Adipocyte (in vitro differentiated cells): ENCODE measurements at regions not wholly inside any gene's neighbourhood (a gene's known extent, or its start where the extent isn't known, plus 50 kb on each side); places are given as distances from the start of the nearest gene placed in this dataset.
A peak's percentile ranks its signal among the peaks of the same experiment; 100 is the strongest.

Experiments used
- DNase-seq: peaks from one replicate; pipeline ENCODE4 v3.0.0-alpha.2; 2015; ENCODE audit warnings: low read depth
- H3K27me3 ChIP-seq: replicated peaks from 2 replicates; pipeline ENCODE4 v1.7.0; 2013; ENCODE audit warnings: mild to moderate bottlenecking, low read length, moderate library complexity; ENCODE audit not compliant: control insufficient read depth, insufficient read depth
- H3K36me3 ChIP-seq: 2 replicates; pipeline ENCODE4 v1.7.0; 2013; ENCODE audit warnings: low read length, mild to moderate bottlenecking, moderate library complexity; ENCODE audit not compliant: control insufficient read depth, insufficient read depth, severe bottlenecking
- H3K4me1 ChIP-seq: 2 replicates; pipeline ENCODE4 v1.7.0; 2013; ENCODE audit warnings: mild to moderate bottlenecking, low read length, moderate library complexity; ENCODE audit not compliant: control insufficient read depth, insufficient read depth
- H3K4me3 ChIP-seq: 2 replicates; pipeline ENCODE4 v1.7.0; 2013; ENCODE audit warnings: mild to moderate bottlenecking, low read length, moderate library complexity
- H3K9ac ChIP-seq: 2 replicates; pipeline ENCODE4 v1.7.0; 2013; ENCODE audit warnings: mild to moderate bottlenecking, low read length, moderate library complexity
- H3K9me3 ChIP-seq: 2 replicates; pipeline ENCODE4 v1.7.0; 2013; ENCODE audit warnings: mild to moderate bottlenecking, low read length, moderate library complexity; ENCODE audit not compliant: control insufficient read depth

DNA sequence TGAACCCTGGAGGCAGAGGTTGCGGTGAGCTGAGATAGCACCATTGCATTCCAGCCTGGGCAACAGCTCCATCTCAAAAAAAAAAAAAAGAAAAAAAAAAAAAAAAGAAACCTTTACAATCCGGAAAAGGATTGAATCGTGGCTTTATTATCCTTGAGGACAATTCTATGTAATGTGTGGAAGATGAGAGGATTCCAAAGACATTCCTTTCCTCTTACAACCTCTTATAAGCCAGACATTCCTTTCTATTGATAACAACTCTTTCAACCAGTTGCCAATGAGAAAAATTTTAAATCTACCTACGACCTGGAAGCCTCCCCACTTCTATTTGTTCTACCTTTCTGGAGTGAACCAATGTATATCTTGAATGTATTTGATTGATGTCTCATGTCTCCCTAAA lies 91.2 kb upstream of the EEF1E1 start:
- peaks cover 8% of the 10 kb centered on the region for H3K27me3 ChIP-seq
- H3K9ac ChIP-seq = no peak overlapping the region
- no peak overlapping the region for H3K4me3 ChIP-seq
- H3K9me3 ChIP-seq = no peaks in the 10 kb centered on the region
- no peak for DNase-seq
- H3K36me3 ChIP-seq = no peaks in the 10 kb centered on the region
- no peaks in the 10 kb centered on the region for H3K4me1 ChIP-seq

DNA sequence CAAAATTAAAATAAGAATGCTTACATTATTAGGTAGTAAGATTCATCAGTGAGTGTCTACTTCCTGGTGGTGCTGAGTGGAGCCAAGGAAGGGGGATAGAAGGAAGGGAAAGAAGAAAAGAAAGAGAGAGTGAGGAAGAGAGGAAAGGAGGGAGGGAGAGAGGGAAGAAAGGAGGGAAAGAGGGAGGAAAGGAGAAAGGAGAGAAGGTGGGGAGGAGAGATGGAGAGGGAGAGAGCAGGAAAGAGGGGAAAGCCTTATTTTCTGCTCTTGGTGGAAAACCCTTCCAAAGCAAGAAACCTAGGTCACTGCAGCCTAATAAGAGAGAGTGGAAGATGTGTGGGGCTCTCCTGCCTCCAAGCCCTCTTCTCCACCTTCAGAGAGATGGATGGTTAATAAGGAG lies 90.2 kb upstream of the EEF1E1 start:
- Histone ChIP-seq H3K9me3 (no peaks in the 10 kb centered on the region), H3K27me3 (peaks cover 8% of the 10 kb centered on the region), H3K4me3 (no peak overlapping the region), H3K36me3 (no peaks in the 10 kb centered on the region), H3K9ac (no peak overlapping the region), H3K4me1 (no peaks in the 10 kb centered on the region)
- no peak for DNase-seq

DNA sequence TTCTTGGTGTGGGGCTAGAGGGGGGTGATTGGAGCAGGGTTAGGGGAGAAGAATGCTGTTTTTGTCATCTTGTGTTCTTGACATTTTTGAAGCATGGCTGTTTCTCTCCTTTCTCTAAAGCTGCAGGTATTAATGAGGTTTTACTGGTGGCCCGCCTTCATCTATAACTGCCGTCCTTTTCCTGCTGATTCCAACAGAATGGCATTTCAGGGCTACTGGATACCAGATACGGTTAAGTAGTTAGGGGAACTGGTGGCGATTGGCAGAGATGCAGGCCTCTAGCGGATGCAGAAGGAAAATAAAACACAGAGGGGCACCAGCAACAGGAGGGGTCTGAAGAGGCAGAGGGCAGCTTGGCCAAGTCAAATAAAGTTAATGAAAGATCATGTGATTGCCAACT lies 89.7 kb upstream of the EEF1E1 start:
- no peak overlapping the region for H3K9ac ChIP-seq
- DNase-seq = no peak
- H3K4me1 ChIP-seq = no peaks in the 10 kb centered on the region
- no peaks in the 10 kb centered on the region for H3K36me3 ChIP-seq
- H3K9me3 ChIP-seq = no peaks in the 10 kb centered on the region
- H3K4me3 ChIP-seq = no peak overlapping the region
- H3K27me3 ChIP-seq = peaks cover 8% of the 10 kb centered on the region

DNA sequence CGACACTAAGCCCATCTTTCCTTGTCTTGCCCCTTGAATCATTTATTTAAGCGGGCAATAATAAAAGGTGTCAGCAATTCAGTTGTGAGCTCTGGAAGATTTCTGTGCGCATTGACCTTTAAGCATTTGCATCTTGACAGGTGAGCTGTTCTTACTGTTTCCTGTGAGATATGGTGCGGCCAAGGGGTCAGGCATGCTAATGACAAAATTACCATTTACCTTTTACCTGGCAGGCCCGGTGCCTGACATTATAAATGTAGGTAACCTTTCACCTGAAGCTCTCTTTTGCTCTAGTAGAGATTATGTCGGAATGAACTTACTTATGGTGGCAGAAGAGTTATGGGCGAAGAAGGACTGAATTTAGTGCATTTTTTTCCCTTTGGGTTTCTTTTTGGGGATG lies 89.3 kb upstream of the EEF1E1 start:
- H3K36me3 ChIP-seq = no peaks in the 10 kb centered on the region
- no peak overlapping the region for H3K4me3 ChIP-seq
- no peaks in the 10 kb centered on the region for H3K4me1 ChIP-seq
- no peak for DNase-seq
- H3K27me3 ChIP-seq = peaks cover 8% of the 10 kb centered on the region
- H3K9ac ChIP-seq = no peak overlapping the region
- H3K9me3 ChIP-seq = no peaks in the 10 kb centered on the region

DNA sequence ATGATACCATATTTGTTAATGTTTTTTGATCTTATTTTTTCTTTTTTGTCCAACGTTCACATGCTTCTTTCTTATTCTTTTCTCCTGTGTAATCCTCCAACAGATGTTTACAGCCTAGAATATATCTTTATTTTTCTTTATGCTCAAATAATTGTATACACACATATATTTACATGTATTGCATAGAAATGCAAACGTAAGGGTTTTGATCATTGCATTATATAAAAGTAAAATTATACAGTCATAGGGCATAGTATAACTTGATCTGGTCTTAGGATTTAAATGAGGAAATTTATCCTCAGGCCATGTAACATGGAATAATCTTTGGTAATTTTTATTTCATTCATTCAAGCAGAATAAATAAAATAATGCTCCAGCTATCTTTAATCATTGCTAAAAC lies 84.9 kb upstream of the EEF1E1 start:
- Histone ChIP-seq H3K36me3 (no peaks in the 10 kb centered on the region), H3K4me3 (no peak overlapping the region), H3K27me3 (peaks cover 6% of the 10 kb centered on the region), H3K4me1 (peaks cover 11% of the 10 kb centered on the region), H3K9ac (no peak overlapping the region), H3K9me3 (no peaks in the 10 kb centered on the region)
- DNase-seq = no peak

DNA sequence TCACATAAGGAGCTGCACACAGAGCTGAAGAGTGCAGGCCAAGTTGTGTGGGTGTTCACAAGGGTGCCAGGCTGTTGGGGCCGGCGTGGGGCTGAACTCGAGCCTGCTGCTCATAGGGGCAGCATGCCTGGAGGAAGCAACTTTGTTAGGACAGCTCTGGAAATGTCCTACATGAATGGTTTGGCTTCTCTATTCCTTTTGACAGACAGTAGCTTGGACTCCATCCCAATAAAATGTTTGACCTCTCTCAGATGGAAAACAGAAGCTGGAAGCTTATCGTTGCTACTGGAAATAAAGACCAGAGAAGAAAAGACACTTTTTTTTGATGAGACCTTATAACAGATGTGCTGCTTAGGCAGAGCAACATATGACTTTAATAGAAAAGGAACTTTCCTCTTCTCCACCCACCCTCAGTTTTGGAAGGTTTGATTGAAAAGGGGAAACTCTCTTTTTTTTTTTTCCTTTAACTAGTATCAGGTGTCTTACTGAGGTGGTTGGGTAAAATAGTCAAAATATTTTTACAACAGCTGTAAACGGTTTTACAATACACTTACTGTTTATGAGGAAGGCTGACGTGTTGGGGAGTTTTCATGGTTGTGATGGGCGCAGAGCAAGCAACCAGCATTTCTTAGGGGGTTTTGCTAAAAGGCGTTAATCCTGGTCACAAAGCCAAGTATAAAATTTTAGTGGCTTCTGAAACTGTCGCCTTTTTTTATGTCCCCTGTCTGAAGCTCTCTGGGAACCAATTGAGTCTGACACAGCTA lies 80.7 kb upstream of the EEF1E1 start:
- H3K27me3 ChIP-seq = no peaks in the 10 kb centered on the region
- H3K36me3 ChIP-seq = no peaks in the 10 kb centered on the region
- peak overlapping the region; percentile 68 for H3K4me3 ChIP-seq
- peaks cover 30% of the 10 kb centered on the region for H3K4me1 ChIP-seq
- H3K9me3 ChIP-seq = no peaks in the 10 kb centered on the region
- DNase-seq = peak; percentile 46
- H3K9ac ChIP-seq = no peak overlapping the region

DNA sequence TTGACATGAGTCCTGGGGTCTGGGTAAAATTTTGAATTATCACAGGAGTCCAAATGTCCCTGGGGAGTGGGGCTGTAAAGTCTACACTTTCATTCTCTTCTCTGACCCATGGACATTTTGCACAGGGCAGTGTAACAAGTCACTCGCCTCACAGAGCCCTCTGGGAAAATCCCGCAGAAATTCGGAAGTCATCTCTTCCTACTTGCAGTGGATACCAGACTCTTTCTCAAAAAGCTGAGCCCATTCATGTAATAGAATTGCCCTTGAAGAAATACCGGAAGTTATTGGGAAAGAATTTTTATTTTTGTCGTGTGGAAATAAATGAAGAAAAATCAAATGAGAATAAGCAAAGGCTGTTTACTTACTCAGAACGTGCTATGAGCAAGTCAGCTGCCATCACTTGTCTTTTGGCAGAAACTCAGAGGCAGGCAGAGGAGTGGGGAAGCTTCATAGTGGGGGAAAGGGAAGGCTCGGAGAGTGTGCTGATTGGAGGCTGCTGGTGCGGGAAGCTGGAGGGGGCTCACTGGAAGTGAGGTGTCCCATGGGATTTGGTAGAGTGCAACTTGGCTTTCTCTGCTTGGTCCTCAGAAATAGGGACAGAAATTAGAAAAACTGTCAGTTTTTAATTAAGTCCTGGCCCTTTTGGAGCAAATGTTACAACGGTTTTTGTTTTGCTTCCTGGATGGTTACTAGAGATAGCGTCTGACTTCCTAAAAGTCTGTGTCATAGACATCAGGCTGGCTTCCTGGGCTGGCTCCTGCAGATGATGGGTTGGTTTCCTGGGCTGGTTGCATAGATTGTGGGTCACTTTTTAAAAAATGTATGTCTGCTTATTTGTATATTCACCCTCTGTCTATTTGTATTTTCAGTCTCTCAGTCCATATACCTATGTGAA lies 79.8 kb upstream of the EEF1E1 start:
- Histone ChIP-seq H3K9me3 (no peaks in the 10 kb centered on the region), H3K36me3 (no peaks in the 10 kb centered on the region), H3K27me3 (no peaks in the 10 kb centered on the region), H3K9ac (peak overlapping the region; percentile 19), H3K4me1 (peaks cover 30% of the 10 kb centered on the region), H3K4me3 (peak overlapping the region; percentile 68)
- DNase-seq = peak; percentile 39

DNA sequence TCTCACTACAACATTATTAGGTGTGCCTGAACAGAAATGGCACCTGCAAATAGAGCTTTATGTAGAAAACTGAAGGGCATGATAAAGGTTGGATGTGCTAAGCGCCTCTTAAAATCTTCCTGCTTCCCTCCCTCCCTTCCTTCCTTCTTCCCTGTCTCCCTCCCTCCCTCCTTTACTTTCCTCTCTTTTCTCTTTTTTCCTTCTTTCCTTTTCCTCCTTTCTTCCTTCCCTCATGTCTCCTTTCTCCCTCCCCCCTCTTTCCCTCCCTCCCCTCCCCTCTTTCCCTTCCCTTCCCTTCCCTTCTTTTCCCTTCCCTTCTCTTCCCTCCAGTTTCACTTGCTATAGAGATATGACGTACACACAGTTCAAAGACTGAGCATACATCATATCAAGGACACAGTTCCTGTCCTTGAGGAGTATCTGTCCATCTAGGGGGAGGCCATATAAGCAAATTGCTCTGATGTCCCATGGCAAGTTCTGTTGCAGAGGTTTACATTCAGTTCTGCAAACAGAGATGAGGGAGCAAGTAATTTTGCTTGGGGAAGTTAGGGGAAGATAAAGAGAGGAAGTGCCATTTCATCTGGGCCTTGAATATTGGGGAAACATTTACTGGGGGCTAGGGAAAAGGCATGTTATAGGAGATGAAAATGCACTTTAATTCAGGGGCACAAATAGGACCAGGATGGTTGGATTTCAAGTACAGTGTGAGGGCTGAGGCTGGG lies 79.0 kb upstream of the EEF1E1 start:
- no peak for DNase-seq
- H3K9ac ChIP-seq = no peak overlapping the region
- no peaks in the 10 kb centered on the region for H3K36me3 ChIP-seq
- H3K9me3 ChIP-seq = no peaks in the 10 kb centered on the region
- H3K4me3 ChIP-seq = no peak overlapping the region
- no peaks in the 10 kb centered on the region for H3K27me3 ChIP-seq
- H3K4me1 ChIP-seq = peaks cover 30% of the 10 kb centered on the region

DNA sequence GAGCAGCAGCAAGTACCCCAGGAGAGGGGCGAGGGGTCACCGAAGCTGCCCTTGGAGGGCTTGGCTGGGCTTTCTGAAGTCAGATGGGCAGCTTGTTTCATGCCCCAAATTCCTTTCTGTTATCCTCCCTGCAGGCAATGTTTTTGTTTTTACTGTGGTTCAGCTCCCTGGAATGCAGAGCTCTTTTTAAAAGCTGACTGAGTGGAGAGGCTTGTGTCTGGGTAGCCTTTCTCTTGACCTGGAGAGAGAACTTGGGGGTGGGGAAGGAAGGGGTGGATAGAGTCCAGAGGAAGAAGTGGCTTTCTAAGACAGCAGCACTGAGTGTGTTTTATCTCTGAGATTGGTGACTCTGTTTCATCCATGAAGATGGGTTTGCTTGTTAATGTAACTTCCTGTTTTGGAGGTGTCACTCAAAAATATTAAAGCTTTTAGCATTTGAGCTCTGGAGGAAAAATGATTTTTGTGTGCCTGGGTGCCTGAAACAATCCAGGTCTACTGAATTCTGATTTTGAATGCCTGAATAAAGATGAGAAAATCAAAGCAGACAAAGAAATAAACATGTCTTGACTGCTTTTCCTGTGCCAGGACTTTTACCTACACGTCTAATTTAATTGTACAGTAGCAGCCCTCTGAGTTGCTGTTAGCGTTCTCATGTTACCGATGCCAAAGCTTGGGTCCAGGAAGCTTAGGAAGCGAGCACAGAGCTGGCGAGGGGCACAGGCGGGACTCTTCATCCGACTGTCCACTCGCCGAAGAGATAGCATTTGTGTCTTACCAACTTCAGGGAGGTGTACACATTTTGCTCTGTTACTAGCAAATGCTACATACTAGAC lies 78.2 kb upstream of the EEF1E1 start:
- H3K27me3 ChIP-seq = no peaks in the 10 kb centered on the region
- H3K4me3 ChIP-seq = no peak overlapping the region
- H3K36me3 ChIP-seq = no peaks in the 10 kb centered on the region
- peak; percentile 90 for DNase-seq
- H3K9me3 ChIP-seq = no peaks in the 10 kb centered on the region
- no peak overlapping the region for H3K9ac ChIP-seq
- H3K4me1 ChIP-seq = peaks cover 30% of the 10 kb centered on the region

DNA sequence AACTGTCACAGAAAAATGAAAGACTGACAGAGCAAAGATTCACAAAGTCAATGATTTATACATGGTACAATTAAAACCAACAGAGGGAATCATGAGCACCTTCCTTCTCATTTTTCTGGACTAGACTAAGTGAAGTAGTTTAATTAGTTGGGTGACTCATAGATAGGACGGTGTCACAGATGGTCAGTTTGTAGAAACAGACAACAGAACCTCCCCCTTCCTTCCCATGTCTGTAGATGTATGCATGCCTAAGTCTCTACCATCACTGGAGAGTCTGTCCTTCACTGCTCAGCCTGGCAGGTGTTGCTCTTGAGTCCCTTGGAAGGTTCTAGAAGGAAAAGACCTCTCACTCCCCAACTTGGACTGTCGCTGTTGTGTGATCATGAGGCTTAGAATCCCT lies 75.4 kb upstream of the EEF1E1 start:
- Histone ChIP-seq H3K36me3 (no peaks in the 10 kb centered on the region), H3K4me3 (no peak overlapping the region), H3K9ac (no peak overlapping the region), H3K9me3 (no peaks in the 10 kb centered on the region), H3K4me1 (peaks cover 24% of the 10 kb centered on the region), H3K27me3 (no peaks in the 10 kb centered on the region)
- DNase-seq = no peak
